A549 (cell line): ENCODE measurements at regions not wholly inside any gene's neighbourhood (a gene's known extent, or its start where the extent isn't known, plus 50 kb on each side); places are given as distances from the start of the nearest gene placed in this dataset.

ENCODE experiments used
- ATAC-seq, 2 experiments: fragments of 200-7000 bp in 1 of 2; fragments of >200 bp in 1 of 2; cut with Nextera tagmentation in 1 of 2; cut with Tn5 transposase in 1 of 2; 3 replicates each; pipeline versions ENCODE4 v1.8.0 to v1.9.1; 2018 to 2020; ENCODE audit warnings: mild to moderate bottlenecking in 1 of 2, moderate library complexity in 1 of 2
- CTCF ChIA-PET: fragments of 300-600 bp; sonication (Branson Sonifier 250); formaldehyde crosslinking; extraction: SDS; loops from one replicate; lab custom pipeline; 2021; ENCODE audit warnings: antibody characterized with exemption, inconsistent platforms; lab: Yijun Ruan, JAX
- POLR2A ChIA-PET: fragments of 350-600 bp; formaldehyde crosslinking; extraction: SDS; loops from one replicate; lab custom pipeline; 2021; ENCODE audit warnings: antibody characterized with exemption, inconsistent platforms; lab: Yijun Ruan, JAX
- DNase-seq, 2 experiments: peaks; one replicate each; pipeline versions ENCODE4 v3.0.0 to v3.0.0-alpha.2; 2011 to 2016; ENCODE audit warnings: low read depth in 1 of 2, low spot score in 1 of 2
- FAIRE-seq: peaks from 2 replicates; lab custom pipeline; 2011; peaks lifted over from hg19 to GRCh38; lab: Jason Lieb, UNC
- H3K27ac ChIP-seq, 2 experiments: fragments of >200 bp; sonication (Bioruptor Twin); formaldehyde crosslinking; 3 replicates each; pipeline ENCODE4 v1.5.1; 2016 to 2017
- H3K4me1 ChIP-seq: fragments of >200 bp; sonication (Bioruptor Twin); formaldehyde crosslinking; 3 replicates; pipeline ENCODE4 v1.6.1; 2016
- H3K4me2 ChIP-seq: fragments of >200 bp; sonication (Bioruptor Twin); formaldehyde crosslinking; 3 replicates; pipeline ENCODE4 v1.6.1; 2016
- H3K4me3 ChIP-seq: fragments of >200 bp; sonication (Bioruptor Twin); formaldehyde crosslinking; 3 replicates; pipeline ENCODE4 v1.5.1; 2016
- H3K9me3 ChIP-seq: fragments of >200 bp; sonication (Bioruptor Twin); formaldehyde crosslinking; 3 replicates; pipeline ENCODE4 v1.6.1; 2016
- BCL3 ChIP-seq: fragments of >200 bp; sonication (Bioruptor Twin); formaldehyde crosslinking; IDR thresholded peaks from 3 replicates; pipeline ENCODE4 v1.6.1; 2016
- E2F6 ChIP-seq: IDR thresholded peaks from 2 replicates; pipeline ENCODE4 v1.6.1; 2012; ENCODE audit warnings: low read depth, borderline replicate concordance
- EHF ChIP-seq: fragments of 250-450 bp; sonication (Bioruptor Pico); IDR thresholded peaks from 2 replicates; pipeline ENCODE4 v1.5.0; 2020; ENCODE audit warnings: mild to moderate bottlenecking
- EHMT2 ChIP-seq: fragments of 200-600 bp; sonication (generic); IDR thresholded peaks from 2 replicates; pipeline ENCODE4 v1.6.1; 2016; ENCODE audit warnings: antibody characterized with exemption, low read depth, mild to moderate bottlenecking, moderate library complexity
- FOXS1 ChIP-seq: fragments of 250-450 bp; sonication (Bioruptor Pico); IDR thresholded peaks from 2 replicates; pipeline ENCODE4 v1.5.0; 2020; ENCODE audit warnings: mild to moderate bottlenecking, moderate library complexity
- GATA3 ChIP-seq: IDR thresholded peaks from 2 replicates; pipeline ENCODE4 v1.6.1; 2012; ENCODE audit warnings: borderline replicate concordance
- HDAC2 ChIP-seq: fragments of 200-600 bp; sonication (generic); IDR thresholded peaks from 2 replicates; pipeline ENCODE4 v1.6.1; 2016
- HMGXB4 ChIP-seq: fragments of 250-450 bp; sonication (Bioruptor Pico); IDR thresholded peaks from 2 replicates; pipeline ENCODE4 v1.5.0; 2021; ENCODE audit warnings: mild to moderate bottlenecking, moderate library complexity, borderline replicate concordance
- HOXB13 ChIP-seq: fragments of 250-450 bp; sonication (Bioruptor Pico); IDR thresholded peaks from 2 replicates; pipeline ENCODE4 v1.5.0; 2020; ENCODE audit warnings: low read depth, mild to moderate bottlenecking, moderate library complexity
- JUN ChIP-seq, 2 experiments: fragments of >200 bp; sonication (Bioruptor Twin); formaldehyde crosslinking; IDR thresholded peaks; 2 replicates in 1 of 2; 3 replicates in 1 of 2; pipeline ENCODE4 v1.6.1; 2016 to 2017
- KDM1A ChIP-seq: fragments of 200-600 bp; sonication (generic); IDR thresholded peaks from 2 replicates; pipeline ENCODE4 v1.6.1; 2016; ENCODE audit warnings: low read depth, mild to moderate bottlenecking
- KDM5A ChIP-seq: fragments of 200-600 bp; sonication (generic); IDR thresholded peaks from 2 replicates; pipeline ENCODE4 v1.6.1; 2016; ENCODE audit warnings: antibody characterized with exemption, mild to moderate bottlenecking
- MYC ChIP-seq: IDR thresholded peaks from 2 replicates; pipeline ENCODE4 v1.6.1; 2012; ENCODE audit warnings: mild to moderate bottlenecking, inconsistent platforms, low read length, improper control_type of control experiment, borderline replicate concordance
- NR3C1 ChIP-seq: fragments of >200 bp; sonication (Bioruptor Twin); formaldehyde crosslinking; IDR thresholded peaks from 3 replicates; pipeline ENCODE4 v1.6.1; 2017
- PBX3 ChIP-seq: IDR thresholded peaks from 2 replicates; pipeline ENCODE4 v1.6.1; 2012
- POLR2A ChIP-seq: IDR thresholded peaks from 2 replicates; pipeline ENCODE4 v1.6.1; 2012; ENCODE audit warnings: mild to moderate bottlenecking, low read length
- RCOR1 ChIP-seq: fragments of 150-350 bp; IDR thresholded peaks from 2 replicates; pipeline ENCODE4 v1.6.1; 2014; ENCODE audit warnings: antibody characterized with exemption, low read length, low read depth
- RFX5 ChIP-seq: fragments of 450-650 bp; IDR thresholded peaks from 2 replicates; pipeline ENCODE4 v1.7.1; 2014; ENCODE audit warnings: antibody characterized with exemption, mild to moderate bottlenecking, moderate library complexity
- SREBF2 ChIP-seq: fragments of 450-650 bp; IDR thresholded peaks from 2 replicates; pipeline ENCODE4 v1.6.1; 2014; ENCODE audit warnings: mild to moderate bottlenecking, moderate library complexity
- TFCP2L1 ChIP-seq: fragments of 250-450 bp; sonication (Bioruptor Pico); IDR thresholded peaks from 2 replicates; pipeline ENCODE4 v1.5.0; 2021; ENCODE audit warnings: mild to moderate bottlenecking
- TP53 ChIP-seq: fragments of 250-450 bp; sonication (Bioruptor Pico); IDR thresholded peaks from 2 replicates; pipeline ENCODE4 v1.5.0; 2021; ENCODE audit warnings: mild to moderate bottlenecking, moderate library complexity
- WGBS: methylation state at CpG from one replicate; pipeline ENCODE4 v1.1.6; 2017; ENCODE audit errors: missing lambda C conversion rate; 5-methylcytosine and 5-hydroxymethylcytosine counted together

- ChIA-PET CTCF (interaction anchor here (1.3 kb wide), 1 partner anchor 32 kb away, joined by 4 read pairs; no protein-coding TSS in a partner anchor), POLR2A (no interaction called here)
- WGBS, result 96% methylated on average over 13 of the region's 21 CpGs
These were observed 1367.5 kb downstream of the BRD1 start for GRCh38 chr22:48459859-48460823.

GRCh38 chr22:48459259-48459658, 1368.4 kb downstream of the BRD1 start:
- H3K4me1 ChIP-seq, result peaks cover 13% of the 10 kb centered on the region; the same call in 2 of the 3 replicates
- H3K27ac ChIP-seq, result no peak overlapping the region
- no peak overlapping the region for H3K4me2 ChIP-seq
- ChIA-PET POLR2A (no interaction called here), CTCF (interaction anchor here (1.3 kb wide), 1 partner anchor 33 kb away, joined by 4 read pairs; no protein-coding TSS in a partner anchor)
- no peak overlapping the region for H3K4me3 ChIP-seq
- no peak for TF ChIP-seq EHMT2
- TF ChIP-seq E2F6, result no peak
- no peak for TF ChIP-seq NR3C1
- no peak for TF ChIP-seq SREBF2
- no peak for TF ChIP-seq TFCP2L1
- no peak for TF ChIP-seq BCL3
- TF ChIP-seq EHF (CRISPR knock-in tag), result no peak
- no peak for TF ChIP-seq RCOR1
- no peak for TF ChIP-seq MYC
- WGBS, result 86% methylated on average over 6 of the region's 6 CpGs
- no peak for FAIRE-seq
- DNase-seq, result no peak
- no peaks in the 10 kb centered on the region for H3K9me3 ChIP-seq
- ATAC-seq, result no peak

More at GRCh38 chr22:48459859-48460823, 1367.5 kb downstream of the BRD1 start:
- no peak for TF ChIP-seq HDAC2
- no peak for TF ChIP-seq GATA3
- no peak for TF ChIP-seq E2F6
- no peak for TF ChIP-seq JUN (IDR thresholded peaks at IDR 0.05)
- TF ChIP-seq, all 56 proteins: peak for 0
- DNase-seq (no peak), FAIRE-seq (no peak), ATAC-seq (no peak)
- Histone ChIP-seq H3K27ac (no peak overlapping the region), H3K9me3 (no peaks in the 10 kb centered on the region), H3K4me3 (no peak overlapping the region), H3K4me2 (no peak overlapping the region), H3K4me1 (peaks cover 13% of the 10 kb centered on the region; the same call in 2 of the 3 replicates)

GRCh38 chr22:48456449-48456848, 1371.2 kb downstream of the BRD1 start:
- Histone ChIP-seq H3K4me3 (no peak overlapping the region), H3K4me1 (peaks cover 5% of the 10 kb centered on the region; the same call in 2 of the 3 replicates), H3K4me2 (no peak overlapping the region), H3K27ac (no peak overlapping the region), H3K9me3 (no peaks in the 10 kb centered on the region)
- TF ChIP-seq KDM1A (no peak), RFX5 (no peak), FOXS1 (CRISPR knock-in tag) (no peak), KDM5A (no peak), PBX3 (no peak), POLR2A (no peak), TP53 (no peak), HOXB13 (CRISPR knock-in tag) (no peak), HMGXB4 (no peak)
- FAIRE-seq (no peak), DNase-seq (no peak), ATAC-seq (no peak)
- WGBS, result 88% methylated on average over 8 of the region's 8 CpGs
- ChIA-PET CTCF (no interaction called here), POLR2A (no interaction called here)
